Coronary artery (tissue), 2 donors: ENCODE measurements at regions not wholly inside any gene's neighbourhood (a gene's known extent, or its start where the extent isn't known, plus 50 kb on each side); places are given as distances from the start of the nearest gene placed in this dataset.

ENCODE experiments used
- DNase-seq: peaks from one replicate; pipeline ENCODE4 v3.0.0-alpha.2; 2017; ENCODE audit warnings: low spot score
- H3K27ac ChIP-seq, 2 donors: fragments of 200-600 bp; sonication (generic); one replicate each; pipeline ENCODE4 v1.5.1; 2016 to 2019
- H3K4me3 ChIP-seq: fragments of 200-600 bp; sonication (generic); 2 replicates; pipeline ENCODE4 v1.5.1; 2016; ENCODE audit warnings: mild to moderate bottlenecking, moderate library complexity
- TF ChIP-seq, protein P1 (sequence below): fragments of 200-600 bp; sonication (generic); IDR thresholded peaks from one replicate; pipeline ENCODE4 v1.5.1; 2019; ENCODE audit warnings: antibody characterized with exemption

DNA sequence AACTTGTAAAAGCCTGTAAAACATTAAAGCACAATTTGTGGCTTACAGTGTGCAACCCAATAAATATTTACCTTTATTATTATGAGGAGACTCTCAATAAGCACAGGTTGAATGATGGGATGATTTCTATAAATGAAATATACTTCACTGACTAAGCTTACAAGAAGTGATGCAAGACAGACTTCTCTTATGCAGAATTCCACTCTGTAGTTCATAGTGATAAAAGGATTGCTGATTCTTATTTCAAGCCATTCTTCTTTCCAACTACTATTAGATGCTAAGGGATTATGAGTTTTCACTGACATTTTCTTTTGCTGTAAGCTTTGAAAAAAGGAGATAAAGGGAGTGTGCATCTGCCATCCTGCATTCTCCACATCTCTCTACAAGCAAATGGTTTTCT is 149.0 kb upstream of the ARG1 start:
- no peak overlapping the region for H3K4me3 ChIP-seq
- no peak for DNase-seq
- TF ChIP-seq, protein P1, sequence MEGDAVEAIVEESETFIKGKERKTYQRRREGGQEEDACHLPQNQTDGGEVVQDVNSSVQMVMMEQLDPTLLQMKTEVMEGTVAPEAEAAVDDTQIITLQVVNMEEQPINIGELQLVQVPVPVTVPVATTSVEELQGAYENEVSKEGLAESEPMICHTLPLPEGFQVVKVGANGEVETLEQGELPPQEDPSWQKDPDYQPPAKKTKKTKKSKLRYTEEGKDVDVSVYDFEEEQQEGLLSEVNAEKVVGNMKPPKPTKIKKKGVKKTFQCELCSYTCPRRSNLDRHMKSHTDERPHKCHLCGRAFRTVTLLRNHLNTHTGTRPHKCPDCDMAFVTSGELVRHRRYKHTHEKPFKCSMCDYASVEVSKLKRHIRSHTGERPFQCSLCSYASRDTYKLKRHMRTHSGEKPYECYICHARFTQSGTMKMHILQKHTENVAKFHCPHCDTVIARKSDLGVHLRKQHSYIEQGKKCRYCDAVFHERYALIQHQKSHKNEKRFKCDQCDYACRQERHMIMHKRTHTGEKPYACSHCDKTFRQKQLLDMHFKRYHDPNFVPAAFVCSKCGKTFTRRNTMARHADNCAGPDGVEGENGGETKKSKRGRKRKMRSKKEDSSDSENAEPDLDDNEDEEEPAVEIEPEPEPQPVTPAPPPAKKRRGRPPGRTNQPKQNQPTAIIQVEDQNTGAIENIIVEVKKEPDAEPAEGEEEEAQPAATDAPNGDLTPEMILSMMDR, result no peak
- no peak overlapping the region for H3K27ac ChIP-seq

DNA sequence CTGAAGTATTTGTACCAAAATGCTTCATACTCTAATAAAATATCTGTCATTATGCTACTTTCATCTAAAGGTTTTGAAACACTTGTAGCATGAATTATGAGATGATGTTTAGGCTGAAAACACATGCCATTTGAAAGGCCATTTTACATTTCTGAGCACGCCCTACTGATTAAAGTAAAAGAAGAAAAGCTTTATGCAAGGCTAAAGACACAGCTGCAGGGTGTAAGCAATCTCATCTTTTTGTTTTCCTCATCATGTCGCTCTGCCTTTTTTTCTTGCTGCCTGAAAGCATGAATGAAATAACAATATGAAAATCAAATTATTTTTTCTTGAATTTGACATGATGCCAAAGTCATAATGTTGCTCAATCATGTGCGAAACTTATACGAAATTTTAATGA is 148.6 kb upstream of the ARG1 start:
- no peak overlapping the region for H3K27ac ChIP-seq
- H3K4me3 ChIP-seq, result no peak overlapping the region
- no peak for DNase-seq
- TF ChIP-seq, protein P1, result no peak

DNA sequence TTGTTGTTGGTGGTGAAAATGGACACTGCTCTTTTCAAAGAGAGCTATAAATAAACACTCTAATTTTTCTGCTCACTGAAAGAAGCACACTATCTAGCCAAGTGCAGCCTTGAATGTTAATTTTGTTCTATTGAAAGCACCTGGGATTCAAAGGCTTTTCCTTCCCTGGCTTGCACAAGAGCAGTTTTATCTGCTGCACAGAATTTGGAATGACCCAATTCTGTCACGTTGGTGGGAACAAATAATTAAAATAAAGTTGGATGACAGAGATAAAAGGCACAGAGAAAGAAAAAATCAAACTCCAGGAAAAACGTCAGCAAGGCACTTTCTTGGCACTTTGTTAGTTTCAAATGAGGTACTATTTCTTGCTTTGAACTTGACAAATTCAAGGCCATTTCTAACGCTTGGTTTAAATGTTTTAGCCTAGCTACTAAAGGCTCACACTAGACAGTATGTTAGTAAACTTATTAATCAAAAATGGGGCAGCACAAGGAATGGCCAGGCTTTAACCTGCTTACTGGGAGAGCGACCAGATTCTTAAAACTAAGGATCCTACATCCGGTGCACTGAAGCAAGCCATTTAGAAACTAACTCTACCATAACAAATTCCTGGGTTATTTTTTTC is 145.5 kb upstream of the ARG1 start:
- no peak for DNase-seq
- TF ChIP-seq, protein P1, result no peak
- no peak overlapping the region for H3K27ac ChIP-seq
- no peak overlapping the region for H3K4me3 ChIP-seq

DNA sequence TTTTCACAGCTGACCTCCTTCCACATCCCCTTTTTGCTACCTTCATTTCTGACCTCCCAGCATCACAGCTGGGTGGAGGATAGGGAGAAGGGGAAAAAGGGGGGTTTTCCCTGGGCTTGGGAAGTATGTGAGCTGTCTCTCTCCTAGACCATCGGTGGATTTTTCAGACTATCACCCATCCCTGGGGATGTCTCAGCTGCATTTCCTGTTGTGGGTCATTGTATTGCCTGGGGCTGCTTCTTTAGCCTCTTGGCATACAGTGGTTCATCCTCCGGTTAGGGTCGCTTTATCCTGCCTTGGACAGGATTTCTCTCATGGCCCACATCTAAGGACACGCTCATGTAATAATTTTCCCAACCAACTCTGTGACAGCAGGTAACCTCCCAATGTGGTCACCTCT is 142.5 kb upstream of the ARG1 start:
- Histone ChIP-seq H3K27ac (no peak overlapping the region), H3K4me3 (no peak overlapping the region)
- TF ChIP-seq, protein P1, result no peak
- DNase-seq, result no peak

DNA sequence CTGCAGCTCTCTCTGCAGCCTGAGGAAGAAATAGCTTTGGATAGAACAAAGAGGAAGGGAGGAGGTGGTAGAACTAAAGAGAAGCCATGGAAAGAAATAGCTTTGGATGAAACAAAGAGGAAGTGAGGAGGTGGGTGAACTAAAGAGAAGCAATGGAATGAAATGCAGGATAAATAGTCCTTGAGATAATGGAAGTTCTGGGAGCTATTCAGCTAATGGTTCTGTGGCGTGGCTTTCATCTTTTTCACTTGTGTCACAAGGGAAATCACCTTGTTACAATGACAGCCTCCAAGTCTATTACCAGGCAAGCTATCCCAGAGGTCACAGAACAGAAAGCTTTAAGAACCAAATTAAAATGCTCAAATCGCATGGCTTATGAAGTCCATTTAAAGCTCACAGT is 141.3 kb upstream of the ARG1 start:
- Histone ChIP-seq H3K4me3 (no peak overlapping the region), H3K27ac (no peak overlapping the region)
- DNase-seq, result no peak
- TF ChIP-seq, protein P1, result no peak

DNA sequence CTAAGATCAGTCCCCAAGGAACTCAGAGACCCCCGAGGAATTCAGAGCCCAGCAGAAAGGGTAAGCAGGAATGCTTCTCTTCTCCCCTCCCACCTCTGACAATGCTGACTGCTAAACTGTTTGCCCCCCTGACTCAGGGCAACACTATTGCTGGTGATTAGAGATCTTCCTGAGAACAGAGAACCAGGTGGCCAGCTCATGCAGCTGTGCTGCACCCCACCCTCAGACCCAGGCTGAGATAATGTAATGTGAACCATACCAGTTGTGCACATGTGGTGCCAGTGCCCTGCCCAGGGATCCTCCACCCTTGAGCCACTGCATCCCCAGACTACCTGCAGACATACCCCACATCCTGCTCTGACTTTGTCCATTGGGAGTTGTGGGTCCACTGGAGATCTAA is 139.1 kb upstream of the ARG1 start:
- Histone ChIP-seq H3K27ac (no peak overlapping the region), H3K4me3 (no peak overlapping the region)
- TF ChIP-seq, protein P1, result no peak
- no peak for DNase-seq

DNA sequence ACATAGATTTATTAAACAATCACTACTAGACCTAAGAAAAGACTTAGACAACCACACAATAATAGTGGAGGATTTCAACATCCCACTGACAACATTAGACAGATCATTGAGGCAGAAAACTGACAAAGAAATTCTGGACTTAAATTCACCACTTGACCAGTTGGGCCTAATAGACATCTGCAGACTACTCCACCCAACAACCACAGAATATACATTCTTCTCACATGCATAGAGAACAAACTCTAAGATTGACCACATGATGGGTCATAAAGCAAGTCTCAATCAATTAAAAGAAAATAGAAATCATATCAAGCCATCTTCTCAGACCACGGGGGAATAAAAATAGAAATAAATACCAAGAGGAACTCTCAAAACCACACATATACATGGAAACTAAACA is 136.7 kb upstream of the ARG1 start:
- DNase-seq, result no peak
- Histone ChIP-seq H3K27ac (no peak overlapping the region), H3K4me3 (no peak overlapping the region)
- TF ChIP-seq, protein P1, result no peak
